HG02678 (cell line): ENCODE measurements at regions not wholly inside any gene's neighbourhood (a gene's known extent, or its start where the extent isn't known, plus 50 kb on each side); places are given as distances from the start of the nearest gene placed in this dataset.
A peak's percentile ranks its signal among the peaks of the same experiment; 100 is the strongest.

Experiments
- ATAC-seq: cut with Tn5 transposase; IDR thresholded peaks from one replicate; pipeline ENCODE4 v1.9.1; 2021; ENCODE audit warnings: mild to moderate bottlenecking, moderate library complexity; ENCODE audit not compliant: unreplicated experiment

DNA sequence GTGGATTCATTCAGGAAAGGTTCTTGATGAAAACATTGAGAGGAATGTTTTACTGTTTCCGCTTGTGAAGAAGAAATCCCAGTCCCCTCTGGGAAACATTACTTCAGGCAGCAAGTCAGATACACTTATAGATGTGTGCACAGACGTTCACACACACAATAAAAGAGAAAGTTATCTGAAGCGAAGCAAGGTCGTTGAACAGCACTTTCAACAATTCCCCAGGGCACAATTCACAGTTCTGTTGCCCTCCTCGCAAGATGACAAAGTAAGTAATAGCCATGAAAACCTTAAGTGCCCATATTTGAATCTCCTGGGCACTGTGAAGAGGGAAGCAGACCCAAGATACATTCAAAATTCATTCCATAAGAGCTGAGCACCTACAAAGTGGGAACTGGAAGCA, 156.6 kb upstream of the CAND1 start:
- no peak for ATAC-seq

GRCh38 chr12:67116134-67116533, 153.0 kb upstream of the CAND1 start:
- no peak for ATAC-seq

DNA sequence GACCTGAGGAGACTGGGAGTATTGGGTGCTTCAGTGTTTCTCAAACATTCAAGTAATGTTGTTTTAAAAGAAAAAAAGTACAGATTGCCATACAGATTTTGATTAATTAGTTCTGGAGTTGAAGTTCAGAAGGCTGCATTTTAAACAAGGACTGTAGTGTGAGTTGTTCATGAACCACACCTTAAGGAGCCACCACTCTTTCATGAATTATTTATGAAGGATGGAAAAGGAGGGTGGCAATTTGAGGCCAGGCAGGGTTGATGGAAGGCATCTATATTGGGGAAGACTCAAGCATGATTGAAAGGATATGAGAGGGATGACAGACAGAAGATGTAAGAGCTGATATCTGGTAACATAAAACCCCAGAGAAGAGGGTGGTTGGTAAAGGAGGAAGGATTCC, 146.6 kb upstream of the CAND1 start:
- no peak for ATAC-seq

DNA sequence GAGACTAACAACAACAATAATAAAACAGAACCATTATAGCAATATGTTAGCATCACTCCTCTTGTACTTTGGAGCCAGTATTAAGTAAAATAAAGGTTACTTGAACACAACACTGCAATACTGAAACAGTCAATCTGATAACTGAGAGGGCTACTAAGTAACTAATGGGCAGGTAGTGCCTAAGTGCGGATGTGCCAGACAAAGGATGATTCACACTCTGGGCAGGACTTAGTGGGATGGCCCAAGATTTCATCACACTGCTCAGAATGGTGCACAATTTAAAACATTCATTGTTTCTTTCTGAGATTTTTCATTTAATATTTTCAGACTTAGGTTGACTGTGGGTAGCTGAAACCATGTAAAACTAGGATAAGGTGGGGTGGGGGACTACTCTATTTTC, 131.9 kb upstream of the CAND1 start:
- ATAC-seq = no peak

DNA sequence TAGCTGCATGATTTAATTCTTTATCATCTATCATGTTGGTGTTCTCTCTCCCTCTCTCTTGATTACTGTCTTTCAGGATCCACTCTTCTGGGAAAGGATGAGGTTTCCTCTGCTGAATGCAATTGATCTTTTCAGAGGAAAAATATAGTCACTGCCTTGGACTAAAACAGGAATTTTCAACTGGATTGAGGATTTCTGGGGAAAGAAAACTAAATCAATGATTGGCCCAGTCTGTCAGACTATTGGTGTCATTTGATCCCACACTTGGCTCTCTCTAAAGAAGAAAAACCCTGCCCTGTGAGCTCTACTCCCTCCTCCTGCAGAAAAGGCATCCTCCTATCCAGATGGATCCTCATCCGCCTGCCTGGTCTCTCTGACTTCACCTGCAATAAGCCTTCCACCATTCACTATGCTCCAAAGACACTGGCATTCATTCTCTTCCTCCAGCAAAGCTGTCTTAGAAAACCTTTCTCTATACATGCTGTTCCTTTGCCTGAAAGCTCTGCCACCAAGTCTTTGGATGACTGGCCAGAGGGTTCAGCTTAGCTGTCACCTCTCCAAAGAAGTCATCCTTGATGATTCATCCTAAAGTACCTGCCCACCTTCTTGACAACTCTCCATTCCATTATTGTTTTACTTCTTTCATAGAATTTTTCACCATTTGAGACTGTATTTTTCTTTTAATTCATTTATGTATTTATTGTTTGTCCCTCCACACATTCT, 127.7 kb upstream of the CAND1 start:
- no peak for ATAC-seq

DNA sequence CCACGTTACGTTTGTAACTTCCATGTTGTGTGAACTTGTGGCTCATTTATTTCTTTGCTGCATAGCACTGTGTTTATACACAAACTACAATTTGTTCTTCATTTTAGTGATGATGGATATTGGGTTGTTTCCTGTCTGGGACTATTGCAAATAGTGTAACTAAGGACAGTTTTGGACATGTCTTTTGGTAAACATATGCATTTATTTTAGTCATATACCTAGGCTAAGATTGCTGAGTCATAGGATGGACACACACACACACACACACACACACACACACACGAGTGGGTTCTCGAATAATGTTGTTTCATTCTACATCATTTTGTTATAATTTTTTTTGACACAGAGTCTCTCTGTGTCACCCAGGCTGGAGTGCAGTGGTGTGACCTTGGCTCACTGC, 123.5 kb upstream of the CAND1 start:
- ATAC-seq = no peak

DNA sequence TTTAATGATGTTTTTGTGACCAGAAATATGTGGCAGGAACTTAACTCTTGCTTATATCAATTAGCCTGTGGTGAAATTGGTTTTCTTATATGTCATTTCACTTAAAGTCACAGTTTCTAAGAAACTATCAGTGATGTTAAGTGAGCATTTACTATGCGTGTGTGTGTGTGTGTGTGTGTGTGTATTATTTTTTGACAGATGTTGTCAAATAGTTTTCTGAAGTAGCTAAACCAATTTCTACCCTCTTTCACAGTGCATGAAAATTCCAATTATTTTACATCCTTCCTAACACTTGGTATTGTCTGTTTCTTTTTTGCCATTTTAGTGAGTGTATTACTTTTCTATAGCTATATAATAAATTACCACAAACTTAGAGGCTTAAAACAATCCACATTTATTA, 122.1 kb upstream of the CAND1 start:
- ATAC-seq = no peak

GRCh38 chr12:67147447-67147846, 121.7 kb upstream of the CAND1 start:
- no peak for ATAC-seq

DNA sequence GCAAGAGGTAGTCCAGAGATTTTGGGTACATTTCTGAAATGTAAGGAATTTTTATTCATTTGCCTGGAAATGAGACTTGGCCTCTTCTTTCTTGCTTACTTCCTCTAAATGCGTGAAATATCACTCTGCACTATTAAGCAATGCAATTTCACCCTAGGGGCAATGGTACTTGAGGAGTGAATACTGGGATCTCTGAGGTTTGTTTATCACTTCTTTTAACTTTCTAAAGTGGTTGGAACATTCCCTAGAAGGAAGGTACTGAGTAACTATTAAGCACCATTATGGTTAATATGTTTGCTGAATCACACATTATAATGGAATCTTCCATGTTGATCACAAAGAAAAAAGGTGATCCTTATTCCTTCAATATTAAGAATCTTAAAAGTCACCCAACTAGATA, 120.9 kb upstream of the CAND1 start:
- ATAC-seq = no peak

DNA sequence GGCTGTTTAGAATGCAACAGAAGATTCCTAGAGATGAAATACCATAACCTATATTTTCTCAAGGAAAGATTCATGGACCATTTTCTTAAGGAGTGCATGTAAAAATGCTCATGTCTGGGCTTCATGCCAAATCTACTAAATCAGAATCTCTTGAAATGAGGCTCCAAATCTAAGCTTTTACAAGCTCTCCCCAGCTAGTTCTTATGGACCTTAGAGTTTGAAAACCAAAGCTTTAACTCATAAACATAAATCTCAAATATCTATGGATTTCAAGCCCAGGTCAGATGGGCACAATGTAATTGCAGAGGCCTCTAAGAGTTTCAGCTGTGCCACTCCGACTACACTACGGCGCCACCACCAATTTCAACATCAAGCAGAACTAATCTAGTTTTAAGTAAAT, 117.3 kb upstream of the CAND1 start:
- no peak for ATAC-seq

DNA sequence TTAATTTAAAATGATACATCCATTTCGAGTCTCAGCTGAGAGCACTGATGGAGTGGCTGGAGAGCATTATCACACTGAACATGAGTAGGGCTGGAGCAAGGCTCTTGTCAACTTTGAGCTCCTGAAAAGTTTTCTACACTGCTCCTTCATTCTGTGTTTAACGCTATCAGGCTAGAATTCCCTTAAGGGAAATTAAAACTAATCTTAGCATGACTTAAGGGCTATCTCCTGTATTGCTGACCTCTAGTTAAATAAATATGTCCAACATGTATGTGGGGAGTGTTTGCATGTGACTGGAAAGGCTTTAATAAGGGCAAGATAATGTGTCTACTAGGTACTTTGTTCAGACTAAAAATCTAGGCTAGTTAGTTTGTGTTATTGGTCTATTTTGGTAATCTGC, 116.7 kb upstream of the CAND1 start:
- ATAC-seq = no peak

DNA sequence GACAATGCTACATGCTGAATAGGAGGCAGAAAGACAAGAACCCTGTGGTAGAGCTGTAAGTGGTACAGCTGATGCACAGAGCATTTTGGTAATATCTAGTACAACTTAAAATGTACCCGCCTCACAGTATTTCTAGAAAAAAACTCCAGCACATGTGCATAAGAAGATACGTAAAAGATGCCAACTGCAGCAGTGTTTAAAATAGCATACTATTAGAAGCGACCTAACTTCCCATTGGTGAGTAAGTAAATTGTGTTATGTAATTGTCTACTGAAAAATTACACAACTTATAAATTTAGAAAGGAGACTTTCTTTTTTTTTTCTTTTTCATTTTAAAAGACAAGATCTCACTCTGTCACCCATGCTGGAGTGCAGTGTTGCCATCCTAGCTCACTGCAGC, 114.3 kb upstream of the CAND1 start:
- no peak for ATAC-seq

DNA sequence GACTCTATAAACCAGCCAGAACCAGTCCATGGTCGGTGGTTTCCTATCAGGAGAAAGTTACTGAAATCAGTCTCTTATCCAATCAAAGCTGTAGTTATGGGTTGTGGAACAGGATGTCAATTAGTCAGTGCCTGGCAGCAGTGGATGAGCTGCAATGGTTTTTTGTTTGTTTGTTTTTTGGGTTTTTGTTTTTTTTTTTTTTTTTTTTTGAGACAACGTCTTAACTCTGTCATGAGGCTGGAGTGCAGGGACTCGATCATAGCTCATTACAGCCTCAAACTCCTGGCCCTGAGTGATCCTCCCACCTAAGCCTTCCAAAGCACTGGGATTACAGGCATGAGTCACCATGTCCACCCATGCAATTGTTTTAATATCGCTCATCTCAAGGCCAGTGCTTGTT, 113.3 kb upstream of the CAND1 start:
- ATAC-seq = no peak

DNA sequence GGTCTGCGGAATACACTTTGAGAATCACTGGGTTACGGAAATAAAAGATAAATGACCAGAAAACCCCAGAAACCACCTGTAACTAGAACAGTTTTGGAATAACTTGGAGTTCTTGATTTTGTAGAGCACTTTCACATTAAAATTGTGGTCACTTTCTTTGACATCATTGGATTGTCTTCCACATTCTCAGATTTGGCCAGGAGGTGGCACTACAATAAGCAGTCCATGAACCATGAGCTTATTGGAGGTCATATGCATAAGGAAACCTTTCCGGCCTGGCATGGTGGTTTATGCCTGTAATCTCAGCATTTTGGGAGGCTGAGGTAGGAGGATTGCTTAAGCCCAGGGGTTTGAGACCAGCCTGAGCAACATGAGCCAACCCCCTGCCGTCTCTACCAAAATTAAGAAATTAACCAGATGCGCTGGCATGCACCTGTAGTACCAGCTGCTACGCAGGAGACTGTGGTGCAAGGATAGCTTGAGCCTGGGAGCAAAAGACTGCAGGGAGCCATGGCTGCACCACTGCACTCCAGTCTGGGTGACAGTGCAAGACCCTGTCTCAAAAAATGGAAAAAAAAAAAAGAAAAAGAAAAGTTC, 107.7 kb upstream of the CAND1 start:
- ATAC-seq = peak; percentile 72

GRCh38 chr12:67173258-67173657, 95.9 kb upstream of the CAND1 start:
- no peak for ATAC-seq

DNA sequence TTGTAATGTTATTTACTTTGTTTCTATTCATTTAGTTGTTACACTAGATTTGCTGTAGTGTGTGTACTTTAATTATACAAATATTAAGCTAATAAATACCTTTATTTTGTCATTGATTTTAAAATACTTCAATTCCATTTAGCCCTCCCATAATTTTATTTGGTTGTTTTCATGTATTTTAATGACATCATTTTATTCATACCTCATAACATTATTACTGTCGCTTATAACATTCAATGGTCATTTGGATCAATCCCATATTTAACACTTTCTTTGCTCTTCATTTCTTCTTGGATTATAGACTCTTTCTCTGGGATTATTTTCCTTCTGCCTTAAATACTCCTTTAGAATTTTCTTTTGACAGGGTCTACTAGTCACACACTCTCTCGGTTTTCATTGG, 86.6 kb upstream of the CAND1 start:
- ATAC-seq = no peak

GRCh38 chr12:67193704-67194103, 75.5 kb upstream of the CAND1 start:
- ATAC-seq = no peak

- ATAC-seq = no peak
These were observed 68.8 kb upstream of the CAND1 start for GRCh38 chr12:67200386-67200785.

- no peak for ATAC-seq
These were observed 67.0 kb upstream of the CAND1 start for GRCh38 chr12:67202011-67202677.

DNA sequence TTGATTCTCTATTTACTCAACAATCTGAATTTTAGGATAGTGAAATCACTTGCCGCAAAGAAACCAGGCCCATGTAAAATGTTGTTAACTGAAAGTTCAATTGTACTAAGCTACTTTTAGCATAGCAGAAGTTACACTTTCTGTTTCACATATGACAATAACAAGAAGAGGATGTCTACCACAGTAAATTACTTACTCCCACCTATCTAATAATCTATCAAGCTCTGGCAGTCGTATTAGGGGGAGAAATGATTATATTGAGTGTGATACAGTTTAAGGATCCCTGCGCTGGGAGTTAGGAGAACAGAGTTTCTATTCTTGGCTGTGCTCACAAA, 66.5 kb upstream of the CAND1 start:
- peak; percentile 75 for ATAC-seq

GRCh38 chr12:67208281-67209067, 60.7 kb upstream of the CAND1 start:
- no peak for ATAC-seq

DNA sequence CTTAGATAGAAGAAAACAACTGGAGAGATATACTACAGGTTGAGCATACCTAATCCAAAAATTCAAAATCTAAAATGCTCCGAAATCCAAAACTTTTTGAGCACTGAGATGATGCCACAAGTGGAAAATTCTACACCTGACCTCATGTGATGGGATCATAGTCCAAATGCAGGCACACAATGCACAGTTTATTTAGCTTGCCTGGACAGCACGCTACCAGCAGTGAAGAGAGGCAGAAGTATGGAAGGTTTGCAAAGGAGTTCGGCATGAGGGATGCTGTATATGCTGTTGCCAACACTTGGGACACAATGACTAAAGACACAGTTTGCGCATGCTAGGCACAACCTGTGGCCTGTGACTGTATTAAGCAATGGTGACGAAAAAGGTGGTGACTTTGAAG, 58.1 kb upstream of the CAND1 start:
- ATAC-seq = no peak
